HG03064 (cell line): ENCODE measurements at regions not wholly inside any gene's neighbourhood (a gene's known extent, or its start where the extent isn't known, plus 50 kb on each side); places are given as distances from the start of the nearest gene placed in this dataset.
"Not testable (repeated sequence)": the region's sequence is repeated elsewhere in the genome, so short reads cannot be mapped to it uniquely, and the experiment has no call there.

Source experiments
- ATAC-seq: cut with Tn5 transposase; IDR thresholded peaks from one replicate; pipeline ENCODE4 v1.9.1; 2021; ENCODE audit warnings: low read depth; ENCODE audit not compliant: unreplicated experiment

DNA sequence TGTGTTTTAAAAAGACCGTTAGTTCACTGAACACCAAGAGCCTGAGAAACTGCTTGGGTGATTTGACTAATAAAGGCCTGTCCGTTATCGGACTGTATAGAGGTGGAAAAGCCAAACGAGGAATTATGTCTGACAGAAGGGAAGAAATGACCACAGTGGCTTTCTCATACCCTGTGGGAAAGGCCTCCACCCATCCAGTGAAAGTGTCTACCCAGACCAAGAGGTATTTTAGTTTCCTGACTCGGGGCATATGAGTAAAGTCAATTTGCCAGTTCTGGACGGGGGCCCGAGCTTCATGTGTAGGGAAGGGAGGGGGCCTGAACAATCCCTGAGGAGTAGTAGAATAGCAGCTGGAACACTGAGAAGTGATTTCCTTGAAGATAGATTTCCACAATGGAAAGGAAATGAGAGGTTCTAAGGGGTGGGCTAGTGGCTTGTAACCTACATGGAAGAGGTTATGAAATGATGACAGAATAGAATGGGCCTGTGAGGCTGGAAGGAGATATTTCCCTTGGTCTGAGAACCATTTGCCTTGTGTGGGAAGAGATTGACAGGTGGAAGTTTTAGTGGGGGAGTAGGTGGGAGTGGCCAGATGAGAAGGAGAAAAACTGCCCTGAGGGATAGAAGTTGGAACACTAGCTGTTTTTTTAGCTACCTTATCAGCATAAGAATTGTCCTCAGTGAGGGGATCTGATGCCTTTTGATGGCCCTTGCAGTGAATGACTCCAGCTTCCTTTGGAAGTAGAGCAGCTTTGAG, 106.4 kb upstream of the PPM1J start:
- ATAC-seq: not testable (repeated sequence)

DNA sequence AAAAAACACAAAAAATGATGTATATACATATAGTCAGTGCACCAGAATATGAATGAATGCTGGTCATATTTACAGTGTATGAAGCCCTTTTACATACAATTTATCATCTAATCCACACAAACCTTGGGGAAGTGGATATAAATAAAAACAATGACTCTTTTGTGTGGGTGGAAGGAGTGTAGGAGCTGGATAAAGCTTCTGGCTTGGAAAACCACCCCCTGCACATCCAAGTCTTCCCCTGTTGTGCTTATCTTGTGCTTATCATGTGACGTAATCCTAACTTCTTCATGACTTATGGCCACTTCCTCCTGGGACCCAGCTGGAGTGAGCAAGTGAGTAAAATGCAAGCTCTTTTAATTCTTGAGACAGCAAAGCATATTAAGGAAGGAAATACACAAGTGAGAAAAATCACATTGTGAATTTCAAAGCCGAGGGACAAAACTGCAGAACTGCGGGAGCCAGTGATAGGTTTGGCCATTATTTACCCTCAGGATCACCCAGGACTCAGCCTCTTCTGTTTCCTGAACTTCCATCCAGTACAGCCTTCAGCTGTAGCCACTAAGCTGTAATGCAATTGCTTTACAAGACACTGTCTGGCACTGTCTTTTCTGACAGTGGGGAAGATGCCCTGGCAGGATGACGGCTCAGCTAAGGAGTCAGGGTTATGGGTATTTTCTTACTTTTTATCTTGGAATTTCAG, 104.0 kb upstream of the PPM1J start:
- no peak for ATAC-seq

DNA sequence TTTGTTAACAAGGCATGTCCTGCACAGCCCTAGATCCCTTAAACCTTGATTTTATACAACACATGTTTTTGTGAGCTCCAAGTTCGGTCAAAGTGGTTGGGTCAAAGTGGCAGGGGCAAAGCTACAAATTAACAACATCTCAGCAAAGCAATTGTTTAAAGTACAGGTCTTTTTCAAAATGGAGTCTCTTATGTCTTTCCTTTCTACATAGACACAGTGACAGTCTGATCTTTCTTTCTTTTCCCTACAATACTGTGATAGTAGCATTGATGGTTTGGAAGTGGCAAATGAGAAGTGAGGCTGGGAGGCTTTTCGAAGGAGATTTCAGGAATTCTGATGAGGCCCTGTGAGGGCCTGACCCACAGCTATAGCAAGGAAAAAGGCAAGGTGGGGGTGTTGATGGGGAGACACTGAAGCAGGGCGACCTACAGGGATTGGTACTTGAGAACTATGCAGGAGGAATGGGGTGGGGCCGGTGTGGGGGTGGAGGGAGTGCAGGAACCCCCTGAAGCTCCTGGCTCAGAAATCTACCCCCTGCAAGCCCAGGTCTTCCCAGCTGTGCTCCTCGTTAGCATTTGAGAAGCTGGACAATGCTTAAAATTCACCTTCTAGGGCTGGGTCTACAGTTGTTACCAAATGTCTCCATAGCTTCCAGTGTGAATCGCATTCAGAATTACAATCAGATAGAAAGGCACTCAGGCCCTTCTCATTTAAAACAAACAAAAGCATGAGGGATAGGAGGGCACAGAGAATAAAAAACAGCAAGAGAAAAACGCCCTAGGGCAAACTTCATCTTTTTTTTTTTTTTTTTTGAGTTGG, 102.6 kb upstream of the PPM1J start:
- ATAC-seq: no peak

DNA sequence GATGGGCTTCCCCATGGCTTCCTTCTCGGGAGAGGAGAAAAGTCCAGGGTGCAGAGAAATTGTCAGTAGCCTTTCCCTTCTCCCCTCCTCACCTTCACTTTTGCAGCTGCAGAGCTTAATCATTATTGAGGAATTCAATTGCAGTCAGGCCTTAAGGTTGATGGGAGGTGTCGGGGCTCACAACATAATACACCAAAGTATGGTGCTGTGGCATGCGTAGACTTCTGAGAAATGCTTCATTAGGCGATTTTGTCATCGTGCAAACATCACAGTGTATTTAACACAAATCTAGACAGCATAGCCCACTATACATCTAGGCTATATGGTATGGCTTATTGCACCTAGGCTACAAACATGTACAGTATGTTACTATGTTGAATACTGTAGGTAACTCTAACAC, 100.2 kb upstream of the PPM1J start:
- ATAC-seq: no peak

DNA sequence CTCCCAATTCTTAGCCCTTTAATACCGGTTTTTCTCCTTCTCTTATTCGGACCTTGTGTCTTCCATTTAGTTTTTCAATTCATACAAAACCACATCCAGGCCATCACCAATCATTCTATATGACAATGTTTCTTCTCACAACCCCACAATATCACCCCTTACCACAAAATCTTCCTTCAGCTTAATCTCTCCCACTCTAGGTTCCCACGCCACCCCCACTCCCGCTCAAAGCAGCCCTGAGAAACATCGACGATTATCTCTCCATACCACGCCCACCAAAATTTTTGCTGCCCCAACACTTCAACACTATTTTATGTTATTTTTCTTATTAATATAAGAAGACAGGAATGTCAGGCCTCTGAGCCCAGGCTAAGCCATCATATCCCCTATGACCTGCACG, 99.5 kb upstream of the PPM1J start:
- not testable (repeated sequence) for ATAC-seq

DNA sequence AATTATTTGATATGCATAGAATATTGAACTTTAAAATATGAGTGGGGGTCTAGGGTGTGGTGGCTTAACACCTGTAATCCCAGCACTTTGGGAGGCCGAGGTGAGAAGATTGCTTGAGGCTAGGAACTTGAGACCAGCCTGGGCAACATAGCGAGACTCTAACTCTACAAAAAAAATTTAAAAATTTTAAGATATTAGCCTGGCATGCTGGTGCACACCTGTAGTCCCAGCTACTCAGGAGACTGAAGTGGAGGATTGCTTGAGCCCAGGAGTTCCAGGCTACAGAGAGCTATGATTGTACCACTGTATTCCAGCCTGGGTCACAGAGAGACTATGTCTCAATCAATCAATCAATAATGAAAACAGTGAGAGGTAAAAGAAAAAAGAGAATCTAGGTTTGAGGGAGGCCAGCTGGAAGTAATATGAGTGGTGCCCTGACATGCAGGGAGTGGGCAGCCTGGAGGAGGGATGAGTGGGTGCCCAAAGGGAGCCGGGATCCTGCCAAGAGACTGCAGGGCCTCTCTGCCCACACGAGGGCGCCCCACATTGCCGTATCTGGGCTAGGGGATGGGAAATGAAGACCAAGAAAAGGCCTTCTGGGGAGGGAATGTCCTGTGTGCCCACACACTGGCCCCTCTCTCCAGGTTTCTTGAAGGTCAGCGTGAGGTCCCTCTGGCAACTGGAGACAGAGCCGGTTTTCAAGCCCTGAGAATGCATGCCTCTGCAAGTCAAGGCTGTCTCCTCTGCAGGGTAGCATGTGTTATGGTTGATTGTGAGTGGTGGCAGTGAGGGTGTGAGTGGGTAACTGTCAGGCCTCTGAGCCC, 93.9 kb upstream of the PPM1J start:
- ATAC-seq: no peak

DNA sequence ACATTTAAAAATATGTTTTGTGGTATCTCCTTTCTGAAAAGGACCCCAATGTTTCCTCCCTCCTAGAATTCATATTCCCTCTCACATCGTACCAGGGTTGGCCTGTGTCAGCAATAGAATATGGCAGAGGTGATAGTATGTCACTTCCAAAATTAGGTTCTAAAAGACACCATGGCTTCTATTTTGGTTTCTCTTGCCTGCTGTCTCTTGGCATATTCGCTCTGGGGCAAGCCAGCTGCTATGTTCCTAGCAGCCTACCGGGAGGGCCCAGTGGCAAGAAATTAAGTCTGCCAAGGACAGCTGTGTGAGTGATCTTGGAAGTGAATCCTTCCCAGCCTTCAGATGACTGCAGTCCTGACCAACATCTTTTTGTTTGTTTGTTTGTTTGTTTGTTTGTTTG, 92.9 kb upstream of the PPM1J start:
- ATAC-seq: no peak

DNA sequence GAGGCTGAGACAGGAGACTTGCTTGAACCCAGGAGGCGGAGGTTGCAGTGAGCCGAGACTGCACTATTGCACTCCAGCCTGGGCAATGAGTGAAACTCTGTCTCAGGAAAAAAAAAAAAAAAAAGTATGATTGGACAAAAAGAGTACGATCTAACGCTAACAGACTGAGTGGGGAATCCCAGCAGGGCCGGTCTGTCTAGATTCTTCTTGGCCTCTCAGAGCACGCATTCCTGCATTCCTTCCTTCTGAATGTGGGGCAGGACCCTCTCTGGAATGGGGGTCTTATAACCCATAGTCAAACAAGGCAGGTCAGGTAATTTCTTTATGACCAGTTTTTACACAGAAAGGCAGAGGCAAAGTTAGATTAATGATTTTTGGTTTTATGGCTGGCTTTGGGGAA, 92.0 kb upstream of the PPM1J start:
- ATAC-seq: no peak

DNA sequence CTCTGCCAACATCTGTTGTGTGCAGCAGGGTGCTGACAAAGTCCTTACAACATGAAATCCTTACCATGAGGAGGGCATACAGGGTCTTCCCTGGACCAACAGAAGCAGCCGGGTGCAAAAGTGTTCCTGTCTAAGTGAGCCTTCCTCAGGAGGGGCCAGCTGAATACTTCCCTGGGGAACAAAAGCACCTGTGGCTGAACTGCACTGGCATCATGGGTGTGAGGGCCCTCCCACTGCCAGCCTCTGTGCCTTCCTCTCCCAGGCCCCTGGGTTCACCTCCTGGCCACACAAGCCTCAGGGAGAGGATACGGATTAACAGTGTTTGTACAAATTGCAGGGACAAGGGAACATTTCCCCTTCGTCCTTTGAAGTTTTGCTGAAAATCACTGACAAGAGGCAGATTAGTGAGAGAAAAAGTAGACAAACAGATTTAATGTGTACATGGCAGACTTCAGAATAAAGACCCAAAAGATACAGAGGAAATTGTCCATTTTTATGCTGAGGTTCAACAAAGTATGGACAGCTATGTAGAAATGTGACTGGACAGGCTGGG, 91.0 kb upstream of the PPM1J start:
- no peak for ATAC-seq

DNA sequence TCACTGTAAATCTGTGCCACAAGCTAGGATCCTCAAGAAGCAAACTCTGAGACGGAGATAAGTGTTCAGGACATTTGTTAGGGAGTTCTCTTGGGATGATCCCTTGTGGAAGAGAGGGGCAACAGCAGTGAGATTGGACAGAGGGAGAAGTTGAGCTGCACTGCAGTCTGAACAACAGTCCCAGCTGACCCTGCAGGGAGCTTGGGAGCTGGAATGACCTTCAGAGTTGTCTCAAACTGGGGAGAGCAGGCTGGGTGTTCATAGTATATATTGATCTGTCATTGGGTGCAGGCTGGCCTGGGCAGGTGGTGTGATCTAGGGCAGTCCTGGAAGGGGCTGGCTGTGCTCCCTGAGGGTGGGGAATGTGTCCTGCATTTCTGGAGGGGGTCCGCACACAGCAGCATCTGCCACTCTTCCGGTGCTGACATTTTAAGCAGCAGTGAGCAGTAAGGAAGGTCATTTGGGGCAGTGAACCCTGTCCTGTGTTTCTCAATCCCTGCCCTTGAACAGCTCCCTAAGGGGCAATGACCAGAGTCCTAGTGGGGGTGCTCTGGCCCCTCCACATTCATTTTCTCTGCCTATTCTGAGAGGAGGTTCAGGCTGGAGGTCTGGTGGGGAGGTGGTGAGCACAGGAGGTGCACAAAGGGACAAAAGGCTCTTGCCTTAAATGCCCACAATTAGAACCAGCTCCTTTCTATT, 90.2 kb upstream of the PPM1J start:
- ATAC-seq: no peak

DNA sequence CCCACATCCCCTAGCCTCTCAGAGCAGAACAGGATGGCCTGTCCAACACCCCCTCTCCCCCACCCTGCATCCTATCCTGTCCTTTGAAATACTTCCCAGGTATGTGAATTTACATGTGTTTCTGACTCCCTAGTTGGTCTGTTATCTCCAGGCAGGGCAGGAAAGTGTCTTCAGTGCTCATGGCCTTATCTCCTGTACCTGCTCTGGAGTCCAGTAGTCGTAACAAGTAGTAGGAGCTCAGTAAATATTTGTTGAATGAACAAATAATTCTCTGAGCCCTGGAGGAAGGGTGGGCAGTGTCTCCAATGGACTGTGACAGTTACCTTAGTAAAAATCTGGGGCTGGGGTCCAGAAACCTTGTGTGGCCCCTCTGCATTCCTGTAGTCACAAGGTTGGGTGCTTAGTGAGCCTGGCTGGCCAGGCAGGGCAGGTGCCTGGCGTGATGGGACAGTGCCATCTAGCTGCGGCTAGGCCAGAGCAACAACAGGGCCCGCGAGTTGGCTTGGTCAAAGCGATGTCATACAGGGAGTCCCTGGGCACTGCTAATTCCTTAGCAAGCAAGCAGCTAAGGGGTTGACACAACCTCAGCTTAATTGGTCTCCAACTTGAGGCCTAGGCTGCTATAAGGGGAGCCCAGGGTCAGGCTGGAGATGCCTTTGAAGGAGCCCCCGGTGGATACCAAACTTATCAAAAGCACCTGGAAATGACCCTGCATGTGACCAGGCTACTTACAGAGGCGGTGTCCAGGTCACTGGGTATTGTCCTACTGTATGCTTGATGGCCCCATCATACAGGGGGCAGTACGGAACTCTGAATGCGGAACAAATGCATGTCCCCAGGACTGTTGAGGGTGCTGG, 89.0 kb upstream of the PPM1J start:
- peak; percentile 65 for ATAC-seq

DNA sequence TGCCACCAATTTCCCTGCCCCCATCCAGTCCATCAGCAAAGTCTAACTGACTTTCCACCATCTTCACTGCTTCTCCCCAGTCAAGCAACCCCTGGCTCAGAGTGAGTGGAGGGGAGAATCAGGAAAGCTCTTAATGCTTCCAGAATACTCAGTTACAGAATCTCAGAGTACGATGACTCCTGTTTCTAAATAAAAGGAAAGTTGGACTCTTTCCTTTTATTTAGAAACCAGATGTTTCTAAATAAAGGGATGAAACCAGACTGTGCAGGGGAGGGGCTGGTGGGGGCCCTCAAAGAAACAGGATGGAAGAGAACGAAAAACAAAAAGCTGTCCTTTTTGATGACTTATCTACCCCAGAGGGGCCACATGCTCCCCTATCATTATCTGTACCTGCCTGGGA, 85.2 kb upstream of the PPM1J start:
- ATAC-seq: no peak

DNA sequence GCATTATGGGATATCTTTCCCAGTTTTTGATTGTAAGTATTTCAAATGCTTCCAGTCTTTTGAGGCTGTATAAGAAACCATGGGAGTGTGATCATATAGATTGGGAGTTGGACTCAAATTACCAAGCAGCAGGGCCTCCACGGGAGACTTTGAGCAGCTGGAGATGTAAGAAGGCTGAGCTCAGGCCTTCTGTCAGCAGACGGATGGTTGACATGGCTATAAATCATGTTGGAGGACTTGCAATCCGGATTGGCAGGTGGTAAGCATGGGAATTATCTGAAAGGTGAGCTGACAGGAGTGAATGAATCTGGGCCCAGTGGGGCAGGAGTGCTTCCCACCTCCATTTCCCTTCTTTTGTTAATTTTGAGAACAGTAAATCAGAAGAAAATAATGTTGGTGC, 83.2 kb upstream of the PPM1J start:
- ATAC-seq: no peak

DNA sequence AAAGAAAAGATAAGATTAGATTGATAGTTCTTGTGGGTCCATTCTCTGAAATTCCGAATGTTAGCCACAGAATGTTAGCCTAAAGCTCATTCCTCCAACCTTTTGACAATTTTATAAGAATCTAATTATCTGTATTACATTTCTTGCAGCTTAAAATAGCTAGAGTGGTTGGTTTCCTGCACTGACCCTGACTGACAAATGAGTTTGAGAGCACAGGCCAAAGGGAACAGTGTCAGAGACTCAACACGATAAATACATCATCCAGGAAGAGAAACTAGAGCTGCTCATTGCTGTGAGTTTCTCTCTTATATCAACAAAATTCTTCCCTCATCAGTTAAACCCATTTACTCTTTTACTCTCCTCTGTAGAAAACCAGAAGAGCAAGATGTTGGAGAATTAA, 82.1 kb upstream of the PPM1J start:
- ATAC-seq: no peak

DNA sequence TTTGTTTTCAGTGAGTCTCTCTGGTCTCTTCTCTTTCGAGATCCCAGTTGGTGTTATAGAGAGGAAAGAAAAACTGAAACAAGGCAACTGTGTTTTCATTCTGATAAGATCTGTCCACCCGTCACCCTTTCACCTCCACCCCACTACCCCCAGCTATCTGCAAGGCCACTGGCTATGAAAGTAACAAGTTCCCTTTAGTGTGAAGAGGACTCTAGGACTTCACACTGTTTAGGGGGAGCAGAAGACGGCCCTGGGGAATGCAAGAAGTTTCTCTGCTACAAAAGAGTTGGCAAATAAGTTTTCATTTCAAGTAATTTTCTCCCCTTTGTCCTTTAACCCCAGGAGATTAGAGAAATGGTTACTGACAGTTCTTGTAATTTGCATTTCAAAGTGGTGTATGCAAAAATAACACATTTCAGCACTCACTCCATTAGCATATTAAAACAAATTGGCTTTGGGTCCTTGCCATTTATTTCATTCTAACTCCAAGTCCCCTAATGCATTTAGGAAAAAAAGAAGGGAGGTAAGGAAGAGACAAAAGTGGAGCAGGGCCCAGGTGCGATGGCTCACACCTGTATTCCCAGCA, 79.6 kb upstream of the PPM1J start:
- ATAC-seq: no peak

DNA sequence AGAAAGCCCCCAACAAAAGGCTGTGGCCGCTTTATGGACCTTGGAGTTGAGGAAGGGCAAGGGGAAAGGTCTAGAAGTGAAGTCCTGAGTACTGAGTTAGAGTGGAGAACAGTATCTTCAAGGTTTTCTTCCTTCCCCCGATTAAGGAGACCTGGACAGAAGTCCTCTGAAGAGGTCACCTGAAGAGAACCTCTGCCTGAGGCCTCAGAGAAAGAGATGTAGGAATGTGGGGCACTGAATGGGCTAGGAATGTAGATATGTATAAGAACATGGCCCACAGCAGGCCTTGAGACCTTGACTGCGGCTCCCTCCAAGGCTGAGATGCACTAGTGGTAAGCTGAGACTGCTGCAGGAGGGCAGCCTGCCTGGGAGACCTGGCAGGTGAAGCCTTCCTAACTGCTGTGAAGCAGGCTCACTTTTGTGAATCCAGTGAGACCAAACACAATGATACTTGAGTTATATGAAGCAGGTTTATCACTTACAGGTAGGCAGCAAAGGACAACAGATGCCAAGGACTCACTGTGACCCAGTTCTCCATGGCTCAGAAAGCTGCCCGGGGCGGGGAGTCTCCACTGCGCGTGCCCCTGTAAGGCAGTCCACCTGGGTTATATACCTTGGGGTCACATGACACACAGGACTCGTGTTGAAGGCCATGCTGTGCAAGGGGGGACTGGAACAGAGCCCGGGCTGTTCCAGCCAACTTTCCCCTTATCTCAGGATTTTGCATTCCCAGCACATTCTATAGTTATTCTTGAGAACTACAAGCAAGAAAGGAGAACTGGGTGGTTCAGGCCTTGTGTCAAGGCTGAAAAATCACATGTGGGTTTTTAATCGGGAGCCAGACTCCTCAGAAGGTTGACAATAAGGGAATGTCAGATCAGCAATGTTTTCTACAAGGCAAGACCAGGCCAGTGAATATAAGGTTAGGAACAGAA, 78.8 kb upstream of the PPM1J start:
- no peak for ATAC-seq

DNA sequence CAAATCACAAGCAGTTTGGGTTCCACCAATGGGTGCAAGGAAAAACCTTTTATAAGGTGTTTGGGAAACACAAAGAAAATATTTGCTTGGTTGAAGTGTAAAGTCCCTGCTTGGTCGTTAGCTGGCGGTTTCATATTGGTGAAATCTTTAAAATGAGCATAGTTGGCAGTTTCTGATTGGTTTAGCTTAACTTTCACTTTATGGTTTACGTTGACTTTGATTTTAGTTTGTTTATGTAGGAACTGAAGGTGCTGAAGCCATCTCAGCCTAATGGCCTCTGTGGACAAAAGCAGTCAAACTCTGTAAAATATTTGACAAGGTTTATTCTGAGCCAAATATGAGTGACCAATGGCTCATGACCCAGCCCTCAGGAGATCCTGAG, 76.6 kb upstream of the PPM1J start:
- no peak for ATAC-seq
